Bronchial epithelial cell (primary cell): ENCODE measurements at regions not wholly inside any gene's neighbourhood (a gene's known extent, or its start where the extent isn't known, plus 50 kb on each side); places are given as distances from the start of the nearest gene placed in this dataset.
"Not testable (repeated sequence)": the region's sequence is repeated elsewhere in the genome, so short reads cannot be mapped to it uniquely, and the experiment has no call there.

Experiments
- DNase-seq: peaks from one replicate; pipeline ENCODE4 v3.0.0-alpha.2; 2010; ENCODE audit warnings: low read depth
- FAIRE-seq: peaks from 2 replicates; lab custom pipeline; 2011; peaks lifted over from hg19 to GRCh38; lab: Jason Lieb, UNC
- H3K27me3 ChIP-seq: 2 replicates; pipeline ENCODE4 v1.5.1; 2011; ENCODE audit warnings: low read length; ENCODE audit not compliant: control insufficient read depth, insufficient read depth
- H3K36me3 ChIP-seq: 2 replicates; pipeline ENCODE4 v1.5.1; 2011; ENCODE audit warnings: low read length; ENCODE audit not compliant: control insufficient read depth, insufficient read depth
- H3K4me3 ChIP-seq: 2 replicates; pipeline ENCODE4 v1.5.1; 2011; ENCODE audit warnings: mild to moderate bottlenecking, low read depth, low read length, control low read depth
- TF ChIP-seq, protein P1 (sequence below): IDR thresholded peaks from 2 replicates; pipeline ENCODE4 v1.5.1; 2011; ENCODE audit warnings: mild to moderate bottlenecking, moderate library complexity, low read length, control low read depth, inconsistent platforms; ENCODE audit not compliant: insufficient read depth, severe bottlenecking

DNA sequence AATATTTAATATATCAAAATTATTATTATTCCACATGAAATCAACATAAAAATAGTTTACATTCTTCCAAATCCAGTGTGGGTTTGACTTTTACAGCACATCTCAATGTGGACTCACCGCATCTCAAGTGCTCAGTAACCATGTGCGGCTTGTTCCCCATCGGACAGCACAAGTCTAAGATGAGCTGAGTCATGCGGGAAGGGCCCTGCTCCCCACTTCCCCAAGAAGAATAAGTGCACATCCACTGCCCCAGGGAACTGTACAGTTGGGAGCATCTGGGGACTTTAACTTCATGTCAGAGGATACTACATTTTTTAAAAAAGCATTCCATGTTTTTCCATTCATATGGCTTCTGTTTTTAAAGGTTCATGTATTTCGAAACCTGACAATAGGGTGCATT is 325.6 kb downstream of the BTBD3 start:
- DNase-seq (no peak), FAIRE-seq (no peak)
- Histone ChIP-seq H3K36me3 (no peaks in the 10 kb centered on the region), H3K4me3 (no peak overlapping the region), H3K27me3 (no peaks in the 10 kb centered on the region)
- TF ChIP-seq, protein P1, sequence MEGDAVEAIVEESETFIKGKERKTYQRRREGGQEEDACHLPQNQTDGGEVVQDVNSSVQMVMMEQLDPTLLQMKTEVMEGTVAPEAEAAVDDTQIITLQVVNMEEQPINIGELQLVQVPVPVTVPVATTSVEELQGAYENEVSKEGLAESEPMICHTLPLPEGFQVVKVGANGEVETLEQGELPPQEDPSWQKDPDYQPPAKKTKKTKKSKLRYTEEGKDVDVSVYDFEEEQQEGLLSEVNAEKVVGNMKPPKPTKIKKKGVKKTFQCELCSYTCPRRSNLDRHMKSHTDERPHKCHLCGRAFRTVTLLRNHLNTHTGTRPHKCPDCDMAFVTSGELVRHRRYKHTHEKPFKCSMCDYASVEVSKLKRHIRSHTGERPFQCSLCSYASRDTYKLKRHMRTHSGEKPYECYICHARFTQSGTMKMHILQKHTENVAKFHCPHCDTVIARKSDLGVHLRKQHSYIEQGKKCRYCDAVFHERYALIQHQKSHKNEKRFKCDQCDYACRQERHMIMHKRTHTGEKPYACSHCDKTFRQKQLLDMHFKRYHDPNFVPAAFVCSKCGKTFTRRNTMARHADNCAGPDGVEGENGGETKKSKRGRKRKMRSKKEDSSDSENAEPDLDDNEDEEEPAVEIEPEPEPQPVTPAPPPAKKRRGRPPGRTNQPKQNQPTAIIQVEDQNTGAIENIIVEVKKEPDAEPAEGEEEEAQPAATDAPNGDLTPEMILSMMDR: no peak

DNA sequence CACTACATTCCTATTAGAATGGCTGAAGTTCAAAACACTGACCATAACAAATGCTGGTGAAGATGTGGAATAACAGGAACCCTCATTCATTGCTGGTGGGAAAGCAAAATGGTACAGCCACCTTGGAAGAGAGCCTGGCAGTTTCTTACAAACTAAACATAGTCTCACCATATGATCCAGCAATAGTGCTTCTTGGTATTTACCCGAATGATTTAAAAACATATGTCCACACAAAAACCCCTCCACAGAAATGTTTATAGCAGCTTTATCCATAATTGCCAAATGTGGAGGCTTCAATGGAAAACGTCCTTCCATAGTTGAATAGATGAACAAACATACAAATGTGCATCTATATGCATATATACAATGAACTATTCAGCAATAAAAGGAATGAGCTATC is 330.8 kb downstream of the BTBD3 start:
- no peak overlapping the region for H3K4me3 ChIP-seq
- no peaks in the 10 kb centered on the region for H3K27me3 ChIP-seq
- TF ChIP-seq, protein P1: no peak
- FAIRE-seq (no peak), DNase-seq (no peak)
- no peaks in the 10 kb centered on the region for H3K36me3 ChIP-seq

DNA sequence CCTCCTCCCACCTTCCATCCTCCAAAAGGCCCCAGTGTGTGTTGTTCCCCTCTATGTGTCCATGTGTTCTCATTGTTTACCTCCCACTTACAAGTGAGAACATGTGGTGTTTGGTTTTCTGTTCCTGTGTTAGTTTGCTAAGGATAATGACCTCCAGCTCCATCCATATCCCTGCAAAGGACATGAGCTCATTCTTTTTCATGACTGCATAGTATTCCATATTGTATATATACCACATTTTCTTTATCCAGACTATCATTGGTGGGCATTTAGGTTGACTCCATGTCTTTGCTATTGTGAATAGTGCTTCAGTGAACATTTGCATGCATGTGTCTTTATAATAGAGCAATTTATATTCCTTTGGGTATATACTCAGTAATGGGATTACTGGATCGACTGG is 333.0 kb downstream of the BTBD3 start:
- not testable (repeated sequence) for H3K4me3 ChIP-seq, FAIRE-seq, DNase-seq, H3K36me3 ChIP-seq, H3K27me3 ChIP-seq

DNA sequence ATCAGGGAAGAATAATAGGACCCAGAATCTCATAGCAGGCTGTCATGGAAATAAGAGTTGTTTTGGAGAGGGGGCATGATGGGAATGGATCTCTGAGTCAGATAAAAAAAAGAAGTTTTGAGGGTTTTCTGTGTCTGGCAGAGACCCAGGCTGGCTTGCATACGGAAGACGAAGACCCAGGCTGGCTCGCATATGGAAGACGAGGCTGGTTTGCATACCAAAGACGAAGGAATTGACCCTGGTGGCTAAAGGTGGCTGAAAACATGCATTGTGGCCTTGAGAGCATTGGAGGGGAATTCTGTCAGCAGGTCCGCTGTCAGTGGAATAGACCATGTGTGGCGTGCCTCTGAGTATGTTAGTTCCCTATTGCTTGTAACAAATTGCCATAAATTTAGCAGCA is 335.1 kb downstream of the BTBD3 start:
- H3K36me3 ChIP-seq: no peaks in the 10 kb centered on the region
- H3K27me3 ChIP-seq: no peaks in the 10 kb centered on the region
- no peak overlapping the region for H3K4me3 ChIP-seq
- FAIRE-seq (no peak), DNase-seq (no peak)
- TF ChIP-seq, protein P1: no peak

DNA sequence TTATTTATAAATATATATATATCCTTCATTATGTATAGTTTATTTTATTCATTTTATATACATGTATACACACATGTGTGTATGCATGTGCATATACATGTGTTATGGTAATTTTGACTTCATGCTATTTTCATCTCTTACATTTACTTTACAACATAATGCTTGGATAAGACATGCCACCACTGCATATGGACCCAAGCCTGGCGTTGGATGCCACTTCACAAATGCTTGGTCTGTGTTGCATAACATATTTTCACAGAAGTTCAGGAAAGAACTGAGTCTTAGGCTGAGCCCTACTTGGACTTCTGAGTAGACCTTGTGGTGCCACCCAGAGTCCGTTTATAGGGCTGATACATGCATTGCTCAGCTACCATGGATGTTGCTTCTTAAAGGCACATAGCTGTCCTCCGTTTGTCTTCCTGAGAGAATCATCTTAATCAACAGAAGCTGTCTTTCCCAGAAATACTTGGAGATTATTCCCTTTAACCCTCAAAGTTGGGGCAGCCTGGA is 337.8 kb downstream of the BTBD3 start:
- H3K27me3 ChIP-seq: no peaks in the 10 kb centered on the region
- no peak overlapping the region for H3K4me3 ChIP-seq
- no peak for FAIRE-seq
- no peaks in the 10 kb centered on the region for H3K36me3 ChIP-seq
- no peak for DNase-seq
- TF ChIP-seq, protein P1: no peak

DNA sequence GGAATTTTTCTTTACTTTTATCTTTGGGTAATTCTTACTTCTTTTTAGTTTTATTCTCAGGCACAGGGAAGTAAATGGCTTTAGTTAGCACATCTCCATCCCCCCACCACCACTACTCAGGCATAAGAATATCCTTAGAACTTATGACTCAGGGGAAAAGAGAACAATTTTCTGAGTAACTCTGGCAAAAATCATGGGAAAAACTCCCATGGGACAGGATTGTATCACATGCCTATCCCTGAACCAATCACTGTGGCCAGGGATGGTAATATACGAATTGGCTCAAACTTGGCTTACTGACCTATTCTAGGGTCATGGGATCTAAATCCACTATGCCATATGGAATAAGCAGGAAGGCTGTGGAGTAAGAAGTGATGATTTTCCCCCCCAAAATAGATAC is 339.1 kb downstream of the BTBD3 start:
- no peak for DNase-seq
- no peaks in the 10 kb centered on the region for H3K36me3 ChIP-seq
- H3K4me3 ChIP-seq: no peak overlapping the region
- TF ChIP-seq, protein P1: no peak
- no peaks in the 10 kb centered on the region for H3K27me3 ChIP-seq
- FAIRE-seq: no peak
